GM12891 (cell line): ENCODE measurements at regions not wholly inside any gene's neighbourhood (a gene's known extent, or its start where the extent isn't known, plus 50 kb on each side); places are given as distances from the start of the nearest gene placed in this dataset.

Source experiments
- POLR2A ChIP-seq: IDR thresholded peaks from 2 replicates; pipeline ENCODE4 v1.6.1; 2011; ENCODE audit warnings: low read depth, low read length, control low read depth
- POLR2AphosphoS5 ChIP-seq: IDR thresholded peaks from 2 replicates; pipeline ENCODE4 v1.6.1; 2011; ENCODE audit warnings: low read depth, low read length, control low read depth
- TAF1 ChIP-seq: IDR thresholded peaks from 2 replicates; pipeline ENCODE4 v1.6.1; 2011; ENCODE audit warnings: low read depth, low read length, control low read depth

DNA sequence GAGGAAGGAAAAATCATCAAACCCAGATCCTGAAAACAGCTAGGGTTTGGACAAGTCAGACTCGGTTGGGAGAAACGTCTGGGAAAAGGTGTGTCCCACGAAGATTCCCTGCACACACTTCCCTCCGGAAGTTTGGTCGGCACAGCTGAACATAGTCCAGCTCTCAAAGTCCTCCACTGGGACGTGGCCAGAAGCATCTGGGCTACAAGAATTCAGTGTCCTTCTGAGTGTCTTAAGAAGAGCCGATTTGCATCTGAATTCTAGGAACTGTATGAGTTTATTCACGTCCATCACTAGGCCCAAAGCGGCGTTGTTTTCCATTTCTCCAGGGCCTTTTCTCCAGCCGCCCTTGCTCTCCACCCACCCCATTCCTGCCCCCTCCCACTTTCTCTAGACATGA lies 109.1 kb downstream of the C17orf67 start:
- TF ChIP-seq POLR2AphosphoS5 (no peak), POLR2A (no peak), TAF1 (no peak)
